Naive thymus-derived CD4-positive, alpha-beta T cell (primary cell): ENCODE measurements at regions not wholly inside any gene's neighbourhood (a gene's known extent, or its start where the extent isn't known, plus 50 kb on each side); places are given as distances from the start of the nearest gene placed in this dataset.

Experiments used
- ATAC-seq: fragments of 150-1000 bp; cut with Tn5 transposase; 2 replicates; pipeline ENCODE4 v1.10.0; 2021; ENCODE audit warnings: mild to moderate bottlenecking, moderate library complexity
- CTCF ChIA-PET: fragments of 350-600 bp; sonication (Branson Sonifier 250); formaldehyde crosslinking; loops from one replicate; lab custom pipeline; 2021; ENCODE audit warnings: antibody characterized with exemption; lab: Charles Lee
- POLR2A ChIA-PET: fragments of 350-600 bp; sonication (Branson Sonifier 250); formaldehyde crosslinking; loops from one replicate; lab custom pipeline; 2021; ENCODE audit warnings: antibody characterized with exemption, inconsistent platforms; lab: Charles Lee
- DNase-seq, 9 donors: peaks; one replicate each; pipeline versions ENCODE4 v3.0.0 to v3.0.0-alpha.2; 2020 to 2022; ENCODE audit warnings: mixed read lengths in 1 of 9
- H3K27ac ChIP-seq: one replicate; pipeline ENCODE4 v1.7.0; 2013; ENCODE audit warnings: mild to moderate bottlenecking, low read depth, low read length, moderate library complexity
- H3K27me3 ChIP-seq, 2 donors: one replicate each; pipeline ENCODE4 v1.7.0; 2013; ENCODE audit warnings: low read length in 2 of 2, mild to moderate bottlenecking in 2 of 2, moderate library complexity in 2 of 2; ENCODE audit not compliant: control insufficient read depth in 2 of 2, insufficient read depth in 2 of 2
- H3K36me3 ChIP-seq, 3 experiments: 1 replicate in 2 of 3; 2 replicates in 1 of 3; pipeline ENCODE4 v1.7.0; 2013; ENCODE audit warnings: low read length in 3 of 3, mild to moderate bottlenecking in 3 of 3, moderate library complexity in 1 of 3; ENCODE audit not compliant: insufficient read depth in 3 of 3, control insufficient read depth in 2 of 3
- H3K4me1 ChIP-seq, 2 donors: one replicate each; pipeline ENCODE4 v1.7.0; 2013; ENCODE audit warnings: low read length in 2 of 2, mild to moderate bottlenecking in 2 of 2, moderate library complexity in 1 of 2; ENCODE audit not compliant: control insufficient read depth in 2 of 2, insufficient read depth in 2 of 2
- H3K4me3 ChIP-seq: 2 replicates; pipeline ENCODE4 v1.7.0; 2013; ENCODE audit warnings: mild to moderate bottlenecking, low read length
- H3K9me3 ChIP-seq, 3 experiments: 1 replicate in 2 of 3; 2 replicates in 1 of 3; pipeline ENCODE4 v1.7.0; 2013; ENCODE audit warnings: low read length in 3 of 3; ENCODE audit not compliant: control insufficient read depth in 2 of 3
- H3K27ac Mint-ChIP-seq, 9 donors: one replicate each; pipeline ENCODE4 v1.8.0; 2020 to 2022; ENCODE audit warnings: mixed read lengths in 9 of 9, mild to moderate bottlenecking in 8 of 9, moderate library complexity in 5 of 9, inconsistent platforms in 2 of 9
- H3K27me3 Mint-ChIP-seq, 5 donors: one replicate each; pipeline ENCODE4 v1.8.0; 2021 to 2022; ENCODE audit warnings: mixed read lengths in 5 of 5, mild to moderate bottlenecking in 1 of 5
- H3K36me3 Mint-ChIP-seq, 5 donors: one replicate each; pipeline ENCODE4 v1.8.0; 2020 to 2022; ENCODE audit warnings: mixed read lengths in 5 of 5, mild to moderate bottlenecking in 3 of 5, inconsistent platforms in 1 of 5
- H3K4me1 Mint-ChIP-seq, 7 donors: one replicate each; pipeline ENCODE4 v1.8.0; 2020 to 2022; ENCODE audit warnings: mixed read lengths in 7 of 7, mild to moderate bottlenecking in 3 of 7, inconsistent platforms in 1 of 7
- H3K4me3 Mint-ChIP-seq, 10 donors: one replicate each; pipeline ENCODE4 v1.8.0; 2020 to 2022; ENCODE audit warnings: mild to moderate bottlenecking in 10 of 10, mixed read lengths in 10 of 10, moderate library complexity in 6 of 10, inconsistent platforms in 2 of 10
- H3K9me3 Mint-ChIP-seq, 11 donors: one replicate each; pipeline ENCODE4 v1.8.0; 2020 to 2022; ENCODE audit warnings: mixed read lengths in 11 of 11, mild to moderate bottlenecking in 4 of 11, inconsistent platforms in 1 of 11, moderate library complexity in 1 of 11
- intact Hi-C, 2 donors: fragments of 100-400 bp; cut with micrococcal nuclease; formaldehyde crosslinking; loops; one replicate each; pipeline ENCODE4 v1.15.1; 2023

- intact Hi-C loops: no loop called here
Observed at GRCh38 chr13:89746554-89746953, 1600.9 kb upstream of the MIR17HG start.

GRCh38 chr13:89748716-89749115 lies 1598.8 kb upstream of the MIR17HG start:
- CTCF ChIA-PET: no interaction called here
- intact Hi-C loops: no loop called here

More at GRCh38 chr13:89746554-89746953, 1600.9 kb upstream of the MIR17HG start:
- no peak overlapping the region for H3K4me3 ChIP-seq
- no peaks in the 10 kb centered on the region for H3K36me3 Mint-ChIP-seq
- no peaks in the 10 kb centered on the region for H3K27me3 Mint-ChIP-seq
- no peak overlapping the region for H3K27ac Mint-ChIP-seq
- no peaks in the 10 kb centered on the region for H3K36me3 ChIP-seq
- no peak overlapping the region for H3K27ac ChIP-seq
- no peaks in the 10 kb centered on the region for H3K4me1 ChIP-seq
- DNase-seq (no peak), ATAC-seq (no peak)
- POLR2A ChIA-PET: no interaction called here
- no peak overlapping the region for H3K4me3 Mint-ChIP-seq
- peaks cover 0 to 18% (median 4%) of the 10 kb centered on the region in 11 donors for H3K9me3 Mint-ChIP-seq
- no peaks in the 10 kb centered on the region for H3K9me3 ChIP-seq
- CTCF ChIA-PET: no interaction called here
- H3K4me1 Mint-ChIP-seq: no peaks in the 10 kb centered on the region
- H3K27me3 ChIP-seq: no peaks in the 10 kb centered on the region

GRCh38 chr13:89749888-89750287 lies 1597.6 kb upstream of the MIR17HG start:
- no peak overlapping the region for H3K27ac Mint-ChIP-seq
- no peaks in the 10 kb centered on the region for H3K4me1 Mint-ChIP-seq
- Histone ChIP-seq H3K36me3 (no peaks in the 10 kb centered on the region), H3K9me3 (no peaks in the 10 kb centered on the region), H3K27ac (no peak overlapping the region), H3K27me3 (no peaks in the 10 kb centered on the region), H3K4me1 (no peaks in the 10 kb centered on the region), H3K4me3 (no peak overlapping the region)
- no peak overlapping the region for H3K4me3 Mint-ChIP-seq
- intact Hi-C loops: no loop called here
- H3K9me3 Mint-ChIP-seq: peaks cover 0 to 18% (median 3%) of the 10 kb centered on the region in 11 donors
- H3K36me3 Mint-ChIP-seq: no peaks in the 10 kb centered on the region
- no peaks in the 10 kb centered on the region for H3K27me3 Mint-ChIP-seq
- ATAC-seq (no peak), DNase-seq (no peak)
- ChIA-PET POLR2A (no interaction called here), CTCF (no interaction called here)

More at GRCh38 chr13:89748716-89749115, 1598.8 kb upstream of the MIR17HG start:
- Histone ChIP-seq H3K9me3 (no peaks in the 10 kb centered on the region), H3K27me3 (no peaks in the 10 kb centered on the region), H3K4me1 (no peaks in the 10 kb centered on the region), H3K4me3 (no peak overlapping the region), H3K36me3 (no peaks in the 10 kb centered on the region), H3K27ac (no peak overlapping the region)
- ATAC-seq (no peak), DNase-seq (no peak)
- Mint-ChIP-seq H3K27ac (no peak overlapping the region), H3K9me3 (peaks cover 0 to 18% (median 4%) of the 10 kb centered on the region in 11 donors), H3K4me3 (no peak overlapping the region), H3K27me3 (no peaks in the 10 kb centered on the region), H3K36me3 (no peaks in the 10 kb centered on the region), H3K4me1 (no peaks in the 10 kb centered on the region)
- POLR2A ChIA-PET: no interaction called here

- H3K27ac ChIP-seq: no peak overlapping the region
- no peaks in the 10 kb centered on the region for H3K4me1 ChIP-seq
- H3K4me3 Mint-ChIP-seq: no peak overlapping the region
- no peak overlapping the region for H3K27ac Mint-ChIP-seq
- ATAC-seq (no peak), DNase-seq (no peak)
- intact Hi-C loops: no loop called here
- peaks cover 0 to 13% (median 3%) of the 10 kb centered on the region in 11 donors for H3K9me3 Mint-ChIP-seq
- H3K27me3 ChIP-seq: no peaks in the 10 kb centered on the region
- no peaks in the 10 kb centered on the region for H3K36me3 ChIP-seq
- CTCF ChIA-PET: no interaction called here
- H3K4me3 ChIP-seq: no peak overlapping the region
- POLR2A ChIA-PET: no interaction called here
- H3K4me1 Mint-ChIP-seq: no peaks in the 10 kb centered on the region
- H3K36me3 Mint-ChIP-seq: no peaks in the 10 kb centered on the region
- H3K9me3 ChIP-seq: no peaks in the 10 kb centered on the region
- no peaks in the 10 kb centered on the region for H3K27me3 Mint-ChIP-seq
Observed at GRCh38 chr13:89750371-89750770, 1597.1 kb upstream of the MIR17HG start.

GRCh38 chr13:89751432-89751930 lies 1596.0 kb upstream of the MIR17HG start:
- Mint-ChIP-seq H3K4me3 (no peak overlapping the region), H3K36me3 (no peaks in the 10 kb centered on the region), H3K9me3 (peaks cover 0 to 17% (median 5%) of the 10 kb centered on the region in 11 donors), H3K4me1 (no peaks in the 10 kb centered on the region), H3K27ac (no peak overlapping the region), H3K27me3 (no peaks in the 10 kb centered on the region)
- intact Hi-C loops: no loop called here
- CTCF ChIA-PET: interaction anchor here (0.6 to 0.7 kb wide), 2 partner anchors 19 to 124 kb away, joined by 3 to 5 read pairs; no protein-coding TSS in a partner anchor
- no peak overlapping the region for H3K4me3 ChIP-seq
- no peak for ATAC-seq
- POLR2A ChIA-PET: no interaction called here
- H3K9me3 ChIP-seq: no peaks in the 10 kb centered on the region
- DNase-seq: no peak
- no peaks in the 10 kb centered on the region for H3K4me1 ChIP-seq
- no peaks in the 10 kb centered on the region for H3K36me3 ChIP-seq
- H3K27me3 ChIP-seq: no peaks in the 10 kb centered on the region
- no peak overlapping the region for H3K27ac ChIP-seq

- no peak for ATAC-seq
- POLR2A ChIA-PET: no interaction called here
- H3K27ac ChIP-seq: no peak overlapping the region
Observed at GRCh38 chr13:89752394-89752793, 1595.1 kb upstream of the MIR17HG start.

GRCh38 chr13:89755729-89756492 lies 1591.6 kb upstream of the MIR17HG start:
- Mint-ChIP-seq H3K9me3 (peaks cover 0 to 16% (median 4%) of the 10 kb centered on the region in 11 donors), H3K27me3 (no peaks in the 10 kb centered on the region), H3K4me3 (no peak overlapping the region), H3K36me3 (no peaks in the 10 kb centered on the region), H3K27ac (no peak overlapping the region), H3K4me1 (no peaks in the 10 kb centered on the region)
- no peak for ATAC-seq
- no peak for DNase-seq
- no peak overlapping the region for H3K27ac ChIP-seq
- POLR2A ChIA-PET: no interaction called here
- H3K27me3 ChIP-seq: no peaks in the 10 kb centered on the region
- intact Hi-C loops: no loop called here
- no peaks in the 10 kb centered on the region for H3K9me3 ChIP-seq
- CTCF ChIA-PET: no interaction called here
- no peak overlapping the region for H3K4me3 ChIP-seq
- H3K36me3 ChIP-seq: no peaks in the 10 kb centered on the region
- no peaks in the 10 kb centered on the region for H3K4me1 ChIP-seq

More at GRCh38 chr13:89752394-89752793, 1595.1 kb upstream of the MIR17HG start:
- no peak overlapping the region for H3K4me3 ChIP-seq
- H3K27me3 ChIP-seq: no peaks in the 10 kb centered on the region
- DNase-seq: no peak
- Mint-ChIP-seq H3K27me3 (no peaks in the 10 kb centered on the region), H3K4me3 (no peak overlapping the region), H3K36me3 (no peaks in the 10 kb centered on the region), H3K9me3 (peaks cover 0 to 17% (median 5%) of the 10 kb centered on the region in 11 donors), H3K4me1 (no peaks in the 10 kb centered on the region), H3K27ac (no peak overlapping the region)
- CTCF ChIA-PET: no interaction called here
- no peaks in the 10 kb centered on the region for H3K4me1 ChIP-seq
- no peaks in the 10 kb centered on the region for H3K36me3 ChIP-seq
- no peaks in the 10 kb centered on the region for H3K9me3 ChIP-seq
- intact Hi-C loops: no loop called here
